GM21423 (cell line): ENCODE measurements at regions not wholly inside any gene's neighbourhood (a gene's known extent, or its start where the extent isn't known, plus 50 kb on each side); places are given as distances from the start of the nearest gene placed in this dataset.

Source experiments
- ATAC-seq: cut with Tn5 transposase; IDR thresholded peaks from one replicate; pipeline ENCODE4 v1.9.1; 2021; ENCODE audit warnings: mild to moderate bottlenecking, moderate library complexity; ENCODE audit not compliant: unreplicated experiment

DNA sequence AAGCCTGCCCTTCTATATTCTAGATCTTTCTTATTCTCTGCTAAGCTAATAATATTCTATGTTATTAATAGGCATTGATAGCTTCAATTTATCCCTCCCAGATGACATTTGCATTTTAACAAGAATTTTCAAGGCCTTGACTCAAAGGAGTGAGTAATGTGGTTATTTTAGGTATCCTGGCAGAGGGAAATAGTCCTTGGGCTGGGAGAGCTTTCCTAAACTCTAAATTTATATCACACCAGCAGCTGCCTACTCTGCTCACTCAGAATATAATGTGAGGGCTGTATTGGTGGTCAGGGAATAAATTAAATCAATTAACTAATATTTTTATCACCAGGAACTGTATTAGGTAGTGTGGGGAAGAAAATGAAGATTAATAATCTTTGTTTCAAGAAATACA is 74.8 kb upstream of the ADAM23 start:
- ATAC-seq, result no peak

DNA sequence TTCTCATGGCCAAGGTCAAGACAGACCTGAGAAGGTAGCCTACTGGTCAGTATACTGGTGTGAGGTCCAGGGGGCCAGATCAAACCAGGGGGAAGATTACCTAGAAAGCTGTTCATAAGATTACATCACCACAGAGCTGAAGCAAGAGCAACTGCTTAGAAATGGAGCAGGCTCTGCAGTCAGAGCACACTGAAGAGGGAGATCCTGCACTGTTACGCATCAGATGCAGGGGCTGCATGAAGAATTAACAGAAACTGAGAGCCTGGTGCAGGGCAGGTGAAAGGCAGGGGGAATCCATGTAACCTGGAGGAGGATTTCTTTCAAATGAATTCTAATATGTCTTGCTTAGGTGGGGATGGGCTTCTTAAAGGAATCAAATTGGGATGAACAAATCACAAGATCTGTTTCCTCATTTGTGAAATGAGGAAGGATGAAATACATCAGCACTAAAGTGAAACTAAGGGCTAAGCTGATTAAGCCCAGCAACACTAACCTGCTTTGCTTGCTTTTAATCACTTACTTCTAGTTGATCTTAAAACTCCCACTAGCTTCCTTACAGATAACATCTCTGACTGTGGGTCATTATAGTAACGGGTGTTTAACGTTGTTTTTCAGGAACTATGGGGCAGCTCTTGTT is 74.3 kb upstream of the ADAM23 start:
- ATAC-seq, result peak; percentile 57

GRCh38 chr2:206375956-206376355 is 67.4 kb upstream of the ADAM23 start:
- no peak for ATAC-seq

DNA sequence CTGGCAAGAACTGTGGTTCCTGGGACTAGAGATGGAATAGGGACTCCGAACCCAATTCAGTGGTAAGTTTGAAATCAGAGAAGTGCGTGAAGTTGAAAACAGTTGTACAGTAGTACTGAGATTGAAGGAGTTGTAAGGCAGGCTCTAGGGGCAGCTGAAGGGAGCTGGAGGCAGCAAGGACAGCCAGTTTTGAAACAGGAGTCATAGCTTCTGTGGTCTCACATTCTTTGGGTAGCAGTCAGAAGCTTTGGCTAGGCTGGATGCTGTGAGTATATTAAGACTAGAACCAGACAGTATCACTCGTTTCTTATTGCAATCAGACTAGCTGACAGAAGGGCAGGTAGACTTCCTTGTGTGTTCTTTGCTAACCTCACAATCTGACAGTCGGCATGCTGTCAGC is 64.5 kb upstream of the ADAM23 start:
- ATAC-seq, result no peak

GRCh38 chr2:206379266-206379665 is 64.1 kb upstream of the ADAM23 start:
- ATAC-seq, result no peak

DNA sequence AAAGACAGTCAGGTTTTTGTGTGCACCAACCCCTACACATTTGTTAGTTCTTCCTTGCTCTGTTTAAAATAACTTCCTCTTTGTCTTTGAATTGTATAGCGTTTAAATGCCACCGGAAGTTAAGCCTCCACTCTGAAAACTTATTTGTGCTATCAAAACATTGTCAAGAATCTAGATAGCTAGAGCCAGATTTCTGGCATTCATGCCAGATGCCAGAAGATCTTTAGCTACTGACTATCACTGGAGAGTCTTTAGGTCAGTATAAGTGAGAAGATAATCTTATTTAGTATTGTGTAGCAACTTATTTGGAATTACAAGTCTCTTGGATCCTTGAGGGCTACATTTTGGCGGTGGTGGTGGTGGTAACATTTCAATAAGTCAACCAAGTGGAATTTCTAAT is 63.4 kb upstream of the ADAM23 start:
- ATAC-seq, result no peak

GRCh38 chr2:206381881-206382280 is 61.5 kb upstream of the ADAM23 start:
- ATAC-seq, result no peak

DNA sequence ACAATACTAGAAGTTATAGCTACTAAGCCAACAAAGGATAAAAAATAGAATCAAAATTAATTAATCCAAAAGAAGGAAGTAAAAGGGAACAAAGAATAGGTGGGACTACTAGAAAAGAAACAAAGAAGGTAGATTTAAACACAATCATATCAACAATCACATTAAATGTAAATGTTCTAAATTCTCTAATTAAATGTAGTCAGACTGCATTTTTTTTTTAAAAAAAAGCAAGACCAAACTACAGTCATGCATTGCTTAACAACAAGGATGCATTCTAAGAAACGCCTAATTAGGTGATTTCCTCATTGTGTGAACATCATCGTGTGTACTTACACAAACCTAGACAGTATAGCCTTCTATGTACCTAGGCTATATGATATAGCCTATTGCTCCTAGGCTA is 59.7 kb upstream of the ADAM23 start:
- no peak for ATAC-seq

DNA sequence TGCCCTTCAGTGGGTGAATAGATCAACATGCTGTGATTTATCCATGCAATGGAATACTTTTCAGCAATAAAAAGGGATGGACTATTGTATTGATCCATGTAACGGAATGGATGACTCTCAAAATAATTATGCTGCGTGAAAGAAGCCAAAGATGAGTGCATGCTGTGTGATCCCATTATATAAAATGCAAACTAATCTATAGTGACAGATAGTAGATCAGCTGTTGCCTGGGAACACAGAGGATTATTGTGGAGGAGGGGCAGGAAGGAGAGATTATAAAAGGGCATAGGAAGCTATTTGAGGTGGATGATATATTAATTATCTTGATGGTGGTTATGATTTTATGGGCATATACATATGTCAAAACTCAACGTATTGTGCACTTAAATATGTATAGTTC is 55.5 kb upstream of the ADAM23 start:
- no peak for ATAC-seq

DNA sequence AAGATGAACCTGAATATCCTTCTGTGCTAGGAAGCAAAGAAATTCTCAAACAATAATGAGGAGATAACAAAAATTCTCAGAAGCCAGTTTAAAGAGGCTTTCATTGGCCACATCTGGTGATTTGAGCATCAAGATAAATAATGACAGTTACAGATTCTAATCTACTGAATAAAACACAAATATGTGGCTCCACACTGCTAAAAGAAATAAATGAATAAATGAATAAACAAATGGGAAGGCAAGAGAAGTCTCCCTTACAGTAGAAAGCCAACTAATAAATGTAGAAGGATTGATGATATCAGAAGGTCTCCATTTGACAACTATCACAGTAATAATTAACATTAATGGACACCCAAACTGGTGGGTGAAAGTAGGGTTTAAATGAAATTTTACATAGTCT is 54.6 kb upstream of the ADAM23 start:
- no peak for ATAC-seq

- no peak for ATAC-seq
Measured at GRCh38 chr2:206389164-206389563, 54.2 kb upstream of the ADAM23 start.

DNA sequence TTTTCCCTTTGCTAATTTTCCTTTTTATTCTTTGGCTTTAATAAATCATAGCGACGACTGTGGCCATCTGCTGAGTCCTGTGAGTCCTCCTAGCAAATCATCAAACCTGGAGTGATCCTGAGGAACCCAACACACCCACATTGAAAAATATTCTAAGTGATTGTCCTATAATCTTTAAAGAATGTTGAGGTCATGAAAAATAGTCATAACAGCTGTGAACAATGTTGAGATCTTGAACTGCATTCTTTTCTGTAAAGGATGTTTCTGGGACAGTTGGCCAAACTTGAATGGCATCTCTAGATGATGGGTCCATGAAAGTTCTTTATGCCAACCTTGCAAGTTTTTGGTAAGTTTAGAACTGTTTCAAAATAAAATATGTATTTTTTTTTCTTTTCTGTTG is 53.2 kb upstream of the ADAM23 start:
- no peak for ATAC-seq

- ATAC-seq, result peak; percentile 99
Measured at GRCh38 chr2:206392118-206392517, 51.2 kb upstream of the ADAM23 start.
